ENCODE measurements at regions not wholly inside any gene's neighbourhood (a gene's known extent, or its start where the extent isn't known, plus 50 kb on each side); places are given as distances from the start of the nearest gene placed in this dataset.

DNA sequence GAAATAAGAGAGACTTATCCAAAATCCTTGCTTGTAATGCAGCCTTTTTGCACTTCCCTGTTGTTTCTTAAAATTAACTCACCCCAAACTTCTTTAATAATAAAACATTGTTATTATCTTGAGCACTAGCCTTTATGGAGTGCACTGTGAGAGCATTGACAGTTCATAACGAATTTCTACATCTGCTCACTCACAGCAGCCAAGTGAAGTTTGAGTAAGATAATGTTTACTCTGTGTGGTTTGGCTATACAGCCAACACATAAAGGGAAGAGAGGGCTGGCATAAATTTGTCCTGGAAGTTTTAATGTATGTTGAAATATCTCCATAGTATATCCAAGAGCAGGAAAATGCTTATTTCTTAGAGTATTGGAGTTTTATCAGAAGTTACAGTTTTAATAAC, 227.9 kb downstream of the FRK start:
- TF ChIP-seq HCFC1 (IDR thresholded peaks at IDR 0.05; ENCODE audit: low read depth, low read length): no peak
- no peak for TF ChIP-seq TCF12 (IDR thresholded peaks at IDR 0.05)
- TF ChIP-seq TCF12 (CRISPR knock-in tag; IDR thresholded peaks at IDR 0.05): no peak
- no peak for TF ChIP-seq HNRNPK (IDR thresholded peaks at IDR 0.05; ENCODE audit: low read depth, low read length, poor library complexity, severe bottlenecking)
- TF ChIP-seq CTCF (CRISPR knock-in tag; IDR thresholded peaks at IDR 0.05): no peak
- TF ChIP-seq ZNF350 (CRISPR knock-in tag; IDR thresholded peaks at IDR 0.05; ENCODE audit: borderline replicate concordance, low read depth): no peak

Data from HepG2 (cell line).